HL-60 (cell line): ENCODE measurements at regions not wholly inside any gene's neighbourhood (a gene's known extent, or its start where the extent isn't known, plus 50 kb on each side); places are given as distances from the start of the nearest gene placed in this dataset.

ENCODE experiments used
- DNase-seq, 2 experiments: peaks; one replicate each; pipeline ENCODE4 v3.0.0-alpha.2; 2010 to 2020; ENCODE audit warnings: low read depth in 1 of 2, low spot score in 1 of 2
- H3K27ac ChIP-seq: fragments of 250-450 bp; sonication (Bioruptor Pico); replicated peaks from 2 replicates; pipeline ENCODE4 v1.5.1; 2020; ENCODE audit warnings: mild to moderate bottlenecking, moderate library complexity
- H3K27me3 ChIP-seq: fragments of 250-450 bp; sonication (Bioruptor Pico); 2 replicates; pipeline ENCODE4 v1.5.1; 2021; ENCODE audit warnings: mild to moderate bottlenecking, moderate library complexity; ENCODE audit not compliant: insufficient read depth, poor library complexity, severe bottlenecking
- H3K4me3 ChIP-seq: replicated peaks from 2 replicates; pipeline ENCODE4 v1.5.1; 2011; ENCODE audit warnings: mild to moderate bottlenecking, control low read depth, low read length; ENCODE audit not compliant: insufficient read depth
- CTCF ChIP-seq: IDR thresholded peaks from one replicate; pipeline ENCODE4 v1.5.1; 2011; ENCODE audit warnings: low read length, control low read depth, inconsistent platforms; ENCODE audit not compliant: insufficient read depth
- GABPA ChIP-seq: IDR thresholded peaks from 2 replicates; pipeline ENCODE4 v1.6.1; 2012; ENCODE audit warnings: low read depth
- POLR2AphosphoS5 ChIP-seq: IDR thresholded peaks from 2 replicates; pipeline ENCODE4 v1.6.1; 2012; ENCODE audit warnings: low read depth
- SPI1 ChIP-seq: IDR thresholded peaks from 2 replicates; pipeline ENCODE4 v1.6.1; 2012; ENCODE audit warnings: low read depth, mild to moderate bottlenecking, borderline replicate concordance
- TF ChIP-seq, protein P1 (sequence below): IDR thresholded peaks from 2 replicates; pipeline ENCODE4 v1.6.1; 2012; ENCODE audit warnings: low read depth; ENCODE audit not compliant: insufficient replicate concordance

- DNase-seq = no peak
Measured at GRCh38 chr14:96661244-96661969, 135.8 kb upstream of the VRK1 start.

GRCh38 chr14:96662116-96662970, 134.8 kb upstream of the VRK1 start:
- TF ChIP-seq GABPA = no peak
- TF ChIP-seq, protein P1, sequence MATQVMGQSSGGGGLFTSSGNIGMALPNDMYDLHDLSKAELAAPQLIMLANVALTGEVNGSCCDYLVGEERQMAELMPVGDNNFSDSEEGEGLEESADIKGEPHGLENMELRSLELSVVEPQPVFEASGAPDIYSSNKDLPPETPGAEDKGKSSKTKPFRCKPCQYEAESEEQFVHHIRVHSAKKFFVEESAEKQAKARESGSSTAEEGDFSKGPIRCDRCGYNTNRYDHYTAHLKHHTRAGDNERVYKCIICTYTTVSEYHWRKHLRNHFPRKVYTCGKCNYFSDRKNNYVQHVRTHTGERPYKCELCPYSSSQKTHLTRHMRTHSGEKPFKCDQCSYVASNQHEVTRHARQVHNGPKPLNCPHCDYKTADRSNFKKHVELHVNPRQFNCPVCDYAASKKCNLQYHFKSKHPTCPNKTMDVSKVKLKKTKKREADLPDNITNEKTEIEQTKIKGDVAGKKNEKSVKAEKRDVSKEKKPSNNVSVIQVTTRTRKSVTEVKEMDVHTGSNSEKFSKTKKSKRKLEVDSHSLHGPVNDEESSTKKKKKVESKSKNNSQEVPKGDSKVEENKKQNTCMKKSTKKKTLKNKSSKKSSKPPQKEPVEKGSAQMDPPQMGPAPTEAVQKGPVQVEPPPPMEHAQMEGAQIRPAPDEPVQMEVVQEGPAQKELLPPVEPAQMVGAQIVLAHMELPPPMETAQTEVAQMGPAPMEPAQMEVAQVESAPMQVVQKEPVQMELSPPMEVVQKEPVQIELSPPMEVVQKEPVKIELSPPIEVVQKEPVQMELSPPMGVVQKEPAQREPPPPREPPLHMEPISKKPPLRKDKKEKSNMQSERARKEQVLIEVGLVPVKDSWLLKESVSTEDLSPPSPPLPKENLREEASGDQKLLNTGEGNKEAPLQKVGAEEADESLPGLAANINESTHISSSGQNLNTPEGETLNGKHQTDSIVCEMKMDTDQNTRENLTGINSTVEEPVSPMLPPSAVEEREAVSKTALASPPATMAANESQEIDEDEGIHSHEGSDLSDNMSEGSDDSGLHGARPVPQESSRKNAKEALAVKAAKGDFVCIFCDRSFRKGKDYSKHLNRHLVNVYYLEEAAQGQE = no peak
- TF ChIP-seq CTCF = no peak
- no peak for TF ChIP-seq SPI1
- no peak for TF ChIP-seq POLR2AphosphoS5
- H3K27ac ChIP-seq = no peak overlapping the region

More at GRCh38 chr14:96661244-96661969, 135.8 kb upstream of the VRK1 start:
- TF ChIP-seq SPI1 (no peak), GABPA (no peak), POLR2AphosphoS5 (no peak), CTCF (no peak)
- TF ChIP-seq, protein P1 = no peak
- no peak overlapping the region for H3K4me3 ChIP-seq
- peaks cover 3% of the 10 kb centered on the region for H3K27me3 ChIP-seq
- H3K27ac ChIP-seq = no peak overlapping the region

GRCh38 chr14:96663076-96663475, 134.1 kb upstream of the VRK1 start:
- peaks cover 6% of the 10 kb centered on the region for H3K27me3 ChIP-seq
- no peak overlapping the region for H3K27ac ChIP-seq
- no peak overlapping the region for H3K4me3 ChIP-seq
- DNase-seq = no peak
- TF ChIP-seq POLR2AphosphoS5 = no peak
- TF ChIP-seq, protein P1 = no peak
- TF ChIP-seq SPI1 = no peak
- TF ChIP-seq GABPA = no peak

More at GRCh38 chr14:96662116-96662970, 134.8 kb upstream of the VRK1 start:
- Histone ChIP-seq H3K4me3 (no peak overlapping the region), H3K27me3 (peaks cover 3% of the 10 kb centered on the region)
- DNase-seq = no peak
